ENCODE measurements at regions not wholly inside any gene's neighbourhood (a gene's known extent, or its start where the extent isn't known, plus 50 kb on each side); places are given as distances from the start of the nearest gene placed in this dataset.

- H3K27ac Mint-ChIP-seq = no peak overlapping the region
- no peaks in the 10 kb centered on the region for H3K4me1 Mint-ChIP-seq (ENCODE audit: low read depth in 2 of 2)
- peaks cover 27 to 38% of the 10 kb centered on the region in 2 donors for H3K27me3 Mint-ChIP-seq
- no peaks in the 10 kb centered on the region for H3K36me3 Mint-ChIP-seq (ENCODE audit: insufficient read depth)
- H3K4me3 Mint-ChIP-seq = no peak overlapping the region
- H3K9me3 Mint-ChIP-seq = no peaks in the 10 kb centered on the region
- no peak for DNase-seq
- no peak for ATAC-seq (replicated peaks)
Observed at GRCh38 chr3:153003862-153004261, 158.2 kb upstream of the RAP2B start.

DNA sequence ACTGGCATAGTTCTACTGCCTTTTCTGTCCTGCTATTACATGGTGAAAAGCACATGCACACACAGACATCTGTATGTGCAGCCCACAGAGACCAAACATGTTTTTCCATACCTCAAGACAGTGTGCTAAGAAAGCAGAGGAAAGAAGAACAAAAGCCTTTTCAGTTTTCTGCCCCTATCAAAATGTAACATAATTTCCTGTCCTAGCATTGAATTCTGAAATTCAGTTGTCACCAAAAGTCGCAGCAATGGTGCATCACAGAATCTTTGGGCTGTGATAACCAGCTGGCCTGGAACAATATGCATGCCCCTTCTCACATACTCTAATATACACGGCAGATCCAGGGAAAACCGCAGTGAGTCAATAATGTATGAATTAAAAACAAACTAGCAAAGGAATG, 153.8 kb upstream of the RAP2B start:
- no peaks in the 10 kb centered on the region for H3K4me1 Mint-ChIP-seq (ENCODE audit: low read depth in 2 of 2)
- DNase-seq (no peak), ATAC-seq (replicated peaks) (no peak)
- no peaks in the 10 kb centered on the region for H3K36me3 Mint-ChIP-seq (ENCODE audit: insufficient read depth)
- no peak overlapping the region for H3K4me3 Mint-ChIP-seq
- H3K9me3 Mint-ChIP-seq = no peaks in the 10 kb centered on the region
- H3K27me3 Mint-ChIP-seq = peaks cover 27 to 31% of the 10 kb centered on the region in 2 donors
- no peak overlapping the region for H3K27ac Mint-ChIP-seq

GRCh38 chr3:153023896-153024295, 138.1 kb upstream of the RAP2B start:
- no peaks in the 10 kb centered on the region for H3K9me3 Mint-ChIP-seq
- no peak for DNase-seq

DNA sequence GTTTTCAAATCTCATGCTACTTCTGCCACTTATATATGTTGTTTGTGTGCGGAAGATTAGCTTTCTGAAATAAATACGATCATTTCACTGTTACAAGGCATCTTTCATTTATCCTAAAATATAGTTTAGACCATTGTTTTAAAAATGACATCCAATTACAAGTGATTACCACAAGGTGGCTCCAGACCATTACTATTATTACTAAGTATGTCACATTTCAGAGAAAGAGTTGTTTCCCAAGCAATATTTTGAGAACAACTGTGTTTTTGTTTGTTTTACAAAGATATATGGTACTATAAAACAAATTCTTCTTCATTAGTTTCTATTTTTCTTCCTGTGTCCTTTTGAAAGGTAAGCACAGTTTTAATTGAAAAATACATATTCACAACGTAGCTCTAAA, 136.0 kb upstream of the RAP2B start:
- no peaks in the 10 kb centered on the region for H3K4me1 Mint-ChIP-seq (ENCODE audit: low read depth in 2 of 2)
- H3K36me3 Mint-ChIP-seq (ENCODE audit: insufficient read depth) = no peaks in the 10 kb centered on the region
- no peaks in the 10 kb centered on the region for H3K9me3 Mint-ChIP-seq
- no peak overlapping the region for H3K27ac Mint-ChIP-seq
- peaks cover 40 to 53% of the 10 kb centered on the region in 2 donors for H3K27me3 Mint-ChIP-seq
- ATAC-seq (replicated peaks) (no peak), DNase-seq (no peak)
- no peak overlapping the region for H3K4me3 Mint-ChIP-seq

More at GRCh38 chr3:153023896-153024295, 138.1 kb upstream of the RAP2B start:
- ATAC-seq (replicated peaks) = no peak
- H3K27me3 Mint-ChIP-seq = peaks cover 41 to 52% of the 10 kb centered on the region in 2 donors
- no peaks in the 10 kb centered on the region for H3K4me1 Mint-ChIP-seq (ENCODE audit: low read depth in 2 of 2)
- H3K36me3 Mint-ChIP-seq (ENCODE audit: insufficient read depth) = no peaks in the 10 kb centered on the region
- no peak overlapping the region for H3K4me3 Mint-ChIP-seq
- no peak overlapping the region for H3K27ac Mint-ChIP-seq

- Mint-ChIP-seq H3K9me3 (no peaks in the 10 kb centered on the region), H3K36me3 (ENCODE audit: insufficient read depth) (no peaks in the 10 kb centered on the region), H3K27ac (no peak overlapping the region), H3K4me1 (ENCODE audit: low read depth in 2 of 2) (no peaks in the 10 kb centered on the region), H3K4me3 (no peak overlapping the region), H3K27me3 (peaks cover 21 to 42% of the 10 kb centered on the region in 2 donors)
- DNase-seq (no peak), ATAC-seq (replicated peaks) (no peak)
Observed at GRCh38 chr3:153028381-153028780, 133.6 kb upstream of the RAP2B start.

- H3K36me3 Mint-ChIP-seq (ENCODE audit: insufficient read depth) = no peaks in the 10 kb centered on the region
- no peak overlapping the region for H3K27ac Mint-ChIP-seq
- H3K27me3 Mint-ChIP-seq = peaks cover 18 to 38% of the 10 kb centered on the region in 2 donors
- H3K4me1 Mint-ChIP-seq (ENCODE audit: low read depth in 2 of 2) = no peaks in the 10 kb centered on the region
- no peak for ATAC-seq (replicated peaks)
- no peak for DNase-seq
- no peaks in the 10 kb centered on the region for H3K9me3 Mint-ChIP-seq
- no peak overlapping the region for H3K4me3 Mint-ChIP-seq
Observed at GRCh38 chr3:153029350-153029749, 132.7 kb upstream of the RAP2B start.

DNA sequence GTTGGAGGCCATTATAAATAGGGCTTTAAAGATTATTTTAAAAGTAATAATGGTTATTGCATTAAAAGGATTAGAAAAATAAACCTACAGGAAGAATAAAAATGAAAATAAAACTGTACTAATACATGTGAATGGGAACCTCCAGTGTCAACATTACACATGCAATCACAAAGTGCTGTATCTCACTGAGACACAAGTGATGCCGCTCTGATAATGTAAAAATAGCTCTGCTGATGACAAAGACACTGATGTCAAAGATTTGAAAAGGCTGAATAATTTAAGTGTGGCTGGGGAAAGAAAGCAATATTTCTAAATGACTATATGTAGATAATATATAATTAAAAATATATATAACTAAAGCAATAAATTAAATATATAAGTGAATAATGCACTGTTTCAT, 129.1 kb upstream of the RAP2B start:
- Mint-ChIP-seq H3K4me3 (no peak overlapping the region), H3K36me3 (ENCODE audit: insufficient read depth) (no peaks in the 10 kb centered on the region), H3K9me3 (no peaks in the 10 kb centered on the region), H3K27me3 (peaks cover 15 to 27% of the 10 kb centered on the region in 2 donors), H3K27ac (no peak overlapping the region), H3K4me1 (ENCODE audit: low read depth in 2 of 2) (no peaks in the 10 kb centered on the region)
- no peak for ATAC-seq (replicated peaks)
- DNase-seq = no peak

DNA sequence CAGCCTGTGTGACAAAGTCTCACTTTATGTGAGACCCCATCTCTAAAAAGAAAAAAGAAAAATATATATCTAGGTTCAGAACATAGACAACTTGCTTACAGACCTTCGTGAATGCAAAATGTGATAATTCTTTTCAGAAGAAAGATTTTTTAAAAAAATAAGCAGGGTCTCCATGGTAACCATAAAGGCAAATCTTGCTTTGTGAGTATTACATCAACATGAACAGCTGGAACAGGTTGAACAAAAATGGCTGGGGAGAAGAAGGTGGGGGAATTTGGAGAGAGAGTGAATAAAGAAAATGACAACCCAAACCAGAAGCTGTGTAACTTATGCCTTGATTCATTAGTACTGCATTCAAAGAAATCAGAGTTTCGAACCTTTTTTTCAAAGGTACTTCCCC, 125.2 kb upstream of the RAP2B start:
- no peak for ATAC-seq (replicated peaks)
- no peaks in the 10 kb centered on the region for H3K36me3 Mint-ChIP-seq (ENCODE audit: insufficient read depth)
- H3K9me3 Mint-ChIP-seq = no peaks in the 10 kb centered on the region
- no peaks in the 10 kb centered on the region for H3K27me3 Mint-ChIP-seq
- DNase-seq = no peak
- H3K4me3 Mint-ChIP-seq = no peak overlapping the region
- peaks cover 2 to 4% of the 10 kb centered on the region in 2 donors for H3K4me1 Mint-ChIP-seq (ENCODE audit: low read depth in 2 of 2)
- no peak overlapping the region for H3K27ac Mint-ChIP-seq

GRCh38 chr3:153038367-153038766, 123.7 kb upstream of the RAP2B start:
- no peaks in the 10 kb centered on the region for H3K9me3 Mint-ChIP-seq
- H3K27me3 Mint-ChIP-seq = no peaks in the 10 kb centered on the region
- H3K4me3 Mint-ChIP-seq = peak overlapping the region in 1 of 2 donors; percentile 51

GRCh38 chr3:153038779-153039178, 123.2 kb upstream of the RAP2B start:
- H3K36me3 Mint-ChIP-seq (ENCODE audit: insufficient read depth) = no peaks in the 10 kb centered on the region
- peak overlapping the region in 1 of 2 donors; percentile 51 for H3K4me3 Mint-ChIP-seq
- DNase-seq (no peak), ATAC-seq (replicated peaks) (no peak)
- no peak overlapping the region for H3K27ac Mint-ChIP-seq
- H3K4me1 Mint-ChIP-seq (ENCODE audit: low read depth in 2 of 2) = peaks cover 4 to 5% of the 10 kb centered on the region in 2 donors
- peaks cover 0 to 3% of the 10 kb centered on the region in 2 donors for H3K27me3 Mint-ChIP-seq
- no peaks in the 10 kb centered on the region for H3K9me3 Mint-ChIP-seq

More at GRCh38 chr3:153038367-153038766, 123.7 kb upstream of the RAP2B start:
- peaks cover 2 to 4% of the 10 kb centered on the region in 2 donors for H3K4me1 Mint-ChIP-seq (ENCODE audit: low read depth in 2 of 2)
- ATAC-seq (replicated peaks) (peak; percentile 65), DNase-seq (no peak)
- H3K27ac Mint-ChIP-seq = no peak overlapping the region
- H3K36me3 Mint-ChIP-seq (ENCODE audit: insufficient read depth) = no peaks in the 10 kb centered on the region

- DNase-seq (no peak), ATAC-seq (replicated peaks) (no peak)
- Mint-ChIP-seq H3K4me1 (ENCODE audit: low read depth in 2 of 2) (peaks cover 4 to 5% of the 10 kb centered on the region in 2 donors), H3K27me3 (peaks cover 5 to 8% of the 10 kb centered on the region in 2 donors), H3K4me3 (no peak overlapping the region), H3K9me3 (no peaks in the 10 kb centered on the region), H3K36me3 (ENCODE audit: insufficient read depth) (no peaks in the 10 kb centered on the region), H3K27ac (no peak overlapping the region)
Observed at GRCh38 chr3:153041181-153041580, 120.8 kb upstream of the RAP2B start.

DNA sequence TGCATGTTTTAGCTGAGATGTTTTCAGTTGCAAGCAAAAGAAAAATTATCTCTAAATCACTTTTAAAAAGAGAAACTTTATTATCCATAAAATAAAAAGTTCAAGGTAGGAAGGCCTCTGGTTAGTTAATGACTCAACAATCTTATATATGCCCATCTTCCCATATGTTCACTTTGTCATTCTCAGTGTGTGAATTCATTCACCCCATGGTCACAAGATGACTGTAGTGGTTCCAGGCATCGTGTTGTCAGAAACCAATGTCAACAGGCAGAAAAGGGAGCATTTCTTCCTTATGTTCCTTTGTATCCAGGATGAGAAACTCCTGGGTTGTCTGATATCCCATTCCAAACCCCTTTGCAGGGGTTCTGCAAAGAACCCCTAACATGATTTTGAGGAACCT, 119.9 kb upstream of the RAP2B start:
- Mint-ChIP-seq H3K27ac (no peak overlapping the region), H3K4me1 (ENCODE audit: low read depth in 2 of 2) (peaks cover 4 to 5% of the 10 kb centered on the region in 2 donors), H3K9me3 (no peaks in the 10 kb centered on the region), H3K36me3 (ENCODE audit: insufficient read depth) (no peaks in the 10 kb centered on the region), H3K27me3 (peaks cover 5 to 8% of the 10 kb centered on the region in 2 donors), H3K4me3 (no peak overlapping the region)
- no peak for ATAC-seq (replicated peaks)
- DNase-seq = no peak

GRCh38 chr3:153043729-153044328, 118.2 kb upstream of the RAP2B start:
- no peak for ATAC-seq (replicated peaks)
- Mint-ChIP-seq H3K4me3 (no peak overlapping the region), H3K4me1 (ENCODE audit: low read depth in 2 of 2) (peaks cover 0 to 3% of the 10 kb centered on the region in 2 donors), H3K36me3 (ENCODE audit: insufficient read depth) (no peaks in the 10 kb centered on the region), H3K27ac (no peak overlapping the region), H3K9me3 (no peaks in the 10 kb centered on the region), H3K27me3 (peaks cover 5 to 8% of the 10 kb centered on the region in 2 donors)
- no peak for DNase-seq

DNA sequence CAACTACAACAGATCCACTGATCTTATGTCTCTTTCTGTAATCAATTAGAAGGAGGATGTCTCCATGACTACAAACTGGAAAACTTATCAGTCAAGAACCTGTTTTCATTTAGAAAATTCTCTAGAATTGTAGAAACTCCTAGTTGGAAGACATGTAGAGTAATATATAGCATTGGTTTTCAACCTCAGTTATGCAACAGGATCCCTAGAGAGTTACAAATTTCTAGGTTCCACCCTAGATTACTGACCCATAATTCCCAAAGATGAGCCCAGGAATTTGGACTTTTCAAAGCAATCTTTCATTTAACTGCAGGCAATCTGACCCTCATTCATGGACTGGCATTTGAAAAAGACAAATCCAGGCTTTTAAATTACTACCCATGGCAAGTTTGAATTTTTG, 116.9 kb upstream of the RAP2B start:
- Mint-ChIP-seq H3K9me3 (no peaks in the 10 kb centered on the region), H3K4me3 (no peak overlapping the region), H3K4me1 (ENCODE audit: low read depth in 2 of 2) (peaks cover 0 to 3% of the 10 kb centered on the region in 2 donors), H3K27me3 (peaks cover 5 to 8% of the 10 kb centered on the region in 2 donors), H3K36me3 (ENCODE audit: insufficient read depth) (no peaks in the 10 kb centered on the region), H3K27ac (no peak overlapping the region)
- ATAC-seq (replicated peaks) (no peak), DNase-seq (no peak)

Measured in effector memory CD8-positive, alpha-beta T cell (primary cell).